Limb (tissue), 2 donors: ENCODE measurements at regions not wholly inside any gene's neighbourhood (a gene's known extent, or its start where the extent isn't known, plus 50 kb on each side); places are given as distances from the start of the nearest gene placed in this dataset.
"Not testable (repeated sequence)": the region's sequence is repeated elsewhere in the genome, so short reads cannot be mapped to it uniquely, and the experiment has no call there.

Experiments used
- DNase-seq, 2 donors: peaks; one replicate each; pipeline ENCODE4 v3.0.0-alpha.2; 2016; ENCODE audit errors: extremely low spot score in 2 of 2

DNA sequence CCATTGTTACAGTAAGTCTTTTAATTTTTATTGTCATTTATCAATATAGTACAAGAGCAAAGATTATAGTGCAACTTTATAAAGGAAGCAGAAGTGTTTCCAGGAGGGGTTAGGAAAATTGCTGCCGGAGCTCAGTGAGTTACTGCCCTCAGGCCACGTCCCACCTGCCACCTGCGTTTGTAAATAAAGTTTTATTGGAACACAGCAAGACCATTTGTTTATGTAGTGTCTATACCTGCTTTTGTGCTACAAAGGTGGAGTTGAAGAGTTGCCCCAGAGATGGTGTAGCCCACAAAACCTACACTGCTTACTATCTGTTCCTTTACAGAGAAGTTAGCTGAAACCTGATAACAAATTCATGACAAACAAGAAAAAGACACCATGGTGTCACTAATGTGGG is 437.8 kb upstream of the B3GAT1 start:
- no peak for DNase-seq

DNA sequence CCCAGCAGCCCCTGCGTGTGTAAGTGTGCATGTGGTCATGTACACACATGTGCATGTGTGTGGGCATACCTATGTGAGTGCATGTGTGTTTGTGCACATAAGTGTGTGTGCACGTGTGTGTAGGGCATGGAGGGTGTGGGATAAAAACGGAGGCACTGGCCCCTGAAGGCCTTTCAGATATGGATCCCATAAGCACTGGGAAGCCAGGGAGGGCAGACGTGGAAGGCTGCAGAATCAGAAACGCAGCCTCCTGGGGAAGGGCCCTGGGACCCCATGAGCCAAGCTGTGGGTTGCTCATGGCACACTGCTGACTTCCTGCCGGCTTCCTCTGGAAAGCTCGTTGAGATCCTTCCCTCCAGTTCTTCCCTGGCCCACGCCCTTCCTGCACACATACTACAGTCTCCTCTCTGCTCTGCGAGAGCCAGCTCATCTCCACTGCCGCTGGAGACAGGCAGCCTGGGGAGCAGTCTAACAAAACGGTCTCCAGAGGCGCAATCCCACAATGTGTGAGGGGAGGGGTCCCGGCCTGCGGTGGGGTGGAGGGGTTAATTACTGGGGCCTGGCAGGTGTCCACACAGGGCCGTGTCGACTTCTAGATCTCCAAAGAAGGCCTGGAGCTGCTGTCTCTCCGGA is 435.2 kb upstream of the B3GAT1 start:
- no peak for DNase-seq

- no peak for DNase-seq
These were observed 434.5 kb upstream of the B3GAT1 start for GRCh38 chr11:134846328-134847082.

DNA sequence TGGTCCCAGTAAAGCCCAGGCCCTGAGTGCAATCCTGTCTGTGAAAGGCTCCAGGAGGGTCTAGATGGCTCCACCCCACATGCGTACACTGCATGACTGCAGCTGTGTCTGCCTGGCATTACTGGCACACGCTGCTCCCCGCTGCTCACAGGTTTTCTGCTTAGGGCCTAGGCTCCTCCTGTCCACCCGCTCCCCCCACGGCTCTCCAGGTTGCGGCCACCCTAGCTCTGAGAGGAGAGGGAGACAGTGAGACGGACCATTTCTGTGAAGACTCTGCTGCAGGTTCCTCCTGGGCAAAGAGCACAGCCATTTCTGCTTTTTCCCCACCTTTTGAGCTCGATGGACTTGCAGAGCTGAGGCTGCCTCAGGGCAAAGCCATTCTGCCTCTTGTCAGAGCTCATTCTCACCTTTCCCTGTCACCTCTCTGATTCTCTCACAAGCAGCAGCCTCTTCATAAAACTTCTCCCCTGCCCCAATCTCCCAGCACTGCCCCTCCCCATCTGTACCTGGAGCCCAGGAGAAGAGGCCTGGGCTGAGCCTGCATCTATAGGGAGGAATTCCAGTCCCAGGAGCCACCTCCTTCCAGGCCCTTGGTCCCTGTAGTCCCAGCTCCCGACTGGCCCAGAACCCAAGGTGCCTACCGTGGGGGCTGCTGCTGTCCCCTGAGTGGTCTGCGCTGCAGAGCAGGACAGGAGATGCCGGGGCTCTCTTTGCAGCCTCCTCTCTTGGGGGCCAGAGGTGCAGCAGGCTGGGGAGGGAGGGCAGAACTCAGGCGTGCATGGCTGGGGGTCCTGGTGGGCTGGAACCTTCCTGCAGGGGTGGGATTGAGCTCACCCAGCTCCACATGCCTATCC is 433.7 kb upstream of the B3GAT1 start:
- DNase-seq: no peak

DNA sequence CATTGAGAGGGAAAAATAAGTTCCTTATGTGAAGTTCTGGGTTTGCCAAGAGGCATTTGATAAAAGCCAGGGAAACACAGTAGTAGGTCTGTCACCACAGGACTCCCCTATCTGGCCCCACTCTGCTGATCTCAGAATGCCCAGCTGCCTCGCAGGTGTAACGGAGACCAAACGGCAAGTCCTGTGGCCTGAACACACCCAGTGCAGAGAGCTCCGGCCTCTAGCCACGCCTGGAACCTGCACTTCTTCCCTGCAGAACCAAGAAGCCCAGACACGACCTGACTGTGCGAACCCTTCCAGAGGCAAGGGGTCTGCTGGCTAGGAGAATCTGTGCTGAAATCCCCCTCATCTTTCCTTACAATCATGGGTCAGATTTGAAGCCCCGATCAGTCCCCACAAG is 432.8 kb upstream of the B3GAT1 start:
- no peak for DNase-seq

- no peak for DNase-seq
These were observed 431.7 kb upstream of the B3GAT1 start for GRCh38 chr11:134843735-134844134.

DNA sequence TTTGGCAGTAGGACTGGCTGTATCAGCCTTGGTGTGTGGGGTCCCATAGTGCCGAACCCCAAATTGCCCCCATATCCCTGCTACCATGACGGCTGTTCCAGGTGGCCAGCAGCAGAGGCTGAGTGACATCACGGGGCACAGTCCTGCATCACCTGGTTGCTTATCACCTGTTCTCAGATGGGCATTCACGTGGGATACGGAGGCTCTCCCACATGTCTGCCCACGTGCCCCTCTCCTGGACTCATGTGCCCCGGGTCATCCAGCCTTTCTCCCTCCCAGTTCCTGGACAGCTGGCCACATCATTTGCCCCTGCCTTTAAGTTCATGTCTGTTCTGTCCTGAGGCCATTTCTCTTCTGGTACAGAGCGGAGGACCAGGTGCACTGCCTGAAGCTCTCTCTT is 431.0 kb upstream of the B3GAT1 start:
- DNase-seq: no peak

DNA sequence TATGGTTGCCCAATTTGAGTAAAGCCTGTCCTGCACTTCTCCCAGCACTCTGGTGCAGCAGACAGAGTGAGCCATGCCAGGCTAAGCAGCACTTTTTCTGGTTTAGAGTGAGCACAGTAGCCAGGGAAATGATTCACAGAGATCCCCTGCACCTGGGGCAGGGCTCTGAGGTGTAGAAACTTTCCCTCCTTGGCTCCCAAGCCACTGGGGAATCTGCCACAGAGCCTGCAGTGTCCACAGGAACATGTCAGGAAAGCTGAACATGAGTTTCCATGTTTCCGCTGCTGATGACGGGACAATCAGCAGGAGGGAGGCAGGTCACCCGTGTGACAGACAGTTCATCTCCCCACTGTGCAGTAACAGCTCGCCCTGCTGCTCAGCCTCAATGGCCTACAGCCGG is 429.9 kb upstream of the B3GAT1 start:
- no peak for DNase-seq

DNA sequence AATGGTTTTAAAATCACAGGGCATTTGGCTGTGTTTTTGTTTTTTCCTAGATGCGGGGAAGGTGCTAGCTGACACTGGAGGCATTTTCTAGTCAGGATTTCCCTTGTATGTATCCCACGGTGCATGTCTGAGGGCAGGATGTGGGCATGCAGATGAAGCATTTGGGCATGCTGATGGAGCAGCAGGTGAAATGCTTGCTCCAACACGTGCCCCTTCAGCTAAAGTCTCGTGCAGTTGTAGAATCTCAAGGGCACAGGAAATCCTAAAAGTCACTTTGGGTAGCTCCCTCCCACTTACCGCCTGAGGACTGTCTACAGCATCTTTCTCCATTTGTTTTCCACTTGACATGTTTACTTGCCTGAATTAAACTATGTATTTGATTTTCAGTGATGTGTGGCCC is 429.4 kb upstream of the B3GAT1 start:
- no peak for DNase-seq

GRCh38 chr11:134840945-134841344 is 428.9 kb upstream of the B3GAT1 start:
- no peak for DNase-seq

- not testable (repeated sequence) for DNase-seq
These were observed 428.1 kb upstream of the B3GAT1 start for GRCh38 chr11:134840165-134840564.

DNA sequence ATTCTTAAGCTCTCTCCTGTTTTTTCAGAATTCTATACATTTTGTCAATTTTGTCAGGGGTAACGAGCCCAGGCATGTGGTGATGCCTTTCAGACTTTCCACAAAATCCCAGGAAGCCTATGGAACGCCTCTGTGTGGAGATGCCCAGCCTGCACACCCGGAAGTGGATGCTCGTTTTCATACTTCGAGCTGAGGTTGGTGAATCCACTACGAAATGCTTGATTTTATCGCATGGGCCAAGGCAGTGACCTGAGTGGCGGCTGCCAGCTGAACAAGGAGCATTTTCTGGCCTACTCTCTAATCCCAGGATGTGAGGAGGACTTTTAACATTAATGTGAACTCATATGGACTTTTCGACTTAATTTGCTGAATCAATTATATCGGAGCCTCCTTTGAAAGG is 426.7 kb upstream of the B3GAT1 start:
- no peak for DNase-seq

DNA sequence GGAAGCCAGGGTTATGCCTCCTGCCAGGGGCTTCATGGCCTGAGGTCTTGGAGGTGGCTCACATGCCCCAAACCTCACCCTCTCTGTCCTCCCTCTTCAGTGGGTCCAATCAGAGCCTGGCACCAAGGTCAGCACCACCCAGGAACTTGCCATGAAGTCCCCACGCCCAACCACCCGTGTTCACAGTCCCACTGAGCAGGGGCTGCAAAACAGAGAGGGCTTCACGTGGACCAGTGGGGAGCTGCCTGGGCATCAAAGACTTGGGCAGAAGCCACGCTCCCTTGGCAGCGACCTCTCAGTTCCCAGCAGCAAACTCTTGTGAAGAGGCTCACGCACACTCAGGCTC is 425.8 kb upstream of the B3GAT1 start:
- DNase-seq: no peak

GRCh38 chr11:134837166-134837886 is 425.3 kb upstream of the B3GAT1 start:
- no peak for DNase-seq

DNA sequence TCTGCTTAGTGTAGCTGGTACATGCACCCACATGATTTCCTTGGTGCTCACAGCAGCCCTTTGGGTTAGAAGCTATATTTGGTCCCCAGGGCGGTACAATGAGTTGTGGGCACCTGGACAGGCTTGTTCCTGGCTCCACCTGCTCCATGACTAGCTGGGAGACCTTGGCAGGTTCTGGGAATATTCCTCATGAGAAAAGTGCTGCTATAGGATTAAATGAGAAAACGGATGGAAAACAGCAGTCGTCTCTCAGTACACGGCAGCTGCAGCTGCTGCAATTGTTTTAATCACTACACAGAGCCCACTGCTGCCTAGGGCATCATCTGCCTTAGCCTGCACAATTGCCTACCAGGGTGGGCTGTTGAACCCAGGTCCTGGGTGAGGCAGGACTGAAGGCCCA is 424.5 kb upstream of the B3GAT1 start:
- DNase-seq: no peak

GRCh38 chr11:134835561-134835960 is 423.5 kb upstream of the B3GAT1 start:
- DNase-seq: no peak

DNA sequence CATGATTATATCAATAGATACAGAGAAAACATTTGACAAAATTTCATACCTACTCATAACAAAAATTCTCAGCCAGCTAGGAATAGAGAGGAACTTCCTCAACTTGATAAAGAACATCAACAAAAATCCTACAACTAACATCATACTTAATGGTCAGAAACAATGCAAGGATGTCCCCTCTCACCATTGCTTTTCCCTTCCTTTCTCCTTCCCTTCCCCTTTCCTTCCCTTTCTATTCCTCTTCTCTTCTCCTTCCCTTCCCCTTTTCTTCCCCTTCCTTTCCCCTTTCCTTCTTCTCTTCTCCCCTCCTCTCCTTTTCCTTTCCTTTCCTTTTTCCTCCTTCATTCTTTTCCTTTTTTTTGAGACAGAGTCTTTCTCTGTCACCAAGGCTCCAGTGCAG is 418.3 kb upstream of the B3GAT1 start:
- no peak for DNase-seq

DNA sequence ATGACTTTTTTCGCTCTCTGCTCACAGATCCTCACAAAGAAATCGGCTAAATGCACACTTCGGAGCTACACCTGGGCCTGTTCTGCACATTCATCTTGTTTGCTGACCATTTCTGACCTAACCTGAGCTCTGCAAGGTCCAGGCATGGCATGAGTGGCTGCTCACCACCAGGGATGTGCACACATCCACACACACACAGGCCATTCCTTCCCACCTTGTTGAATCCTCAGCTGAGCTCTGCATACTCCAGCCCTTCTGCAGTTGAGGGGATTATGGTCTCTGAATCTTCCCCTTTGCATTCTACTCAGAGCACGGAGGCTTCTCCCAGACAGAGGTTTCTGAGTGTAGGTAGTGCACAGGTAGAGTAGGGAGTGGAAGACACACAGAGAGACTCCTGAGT is 411.9 kb upstream of the B3GAT1 start:
- DNase-seq: no peak

DNA sequence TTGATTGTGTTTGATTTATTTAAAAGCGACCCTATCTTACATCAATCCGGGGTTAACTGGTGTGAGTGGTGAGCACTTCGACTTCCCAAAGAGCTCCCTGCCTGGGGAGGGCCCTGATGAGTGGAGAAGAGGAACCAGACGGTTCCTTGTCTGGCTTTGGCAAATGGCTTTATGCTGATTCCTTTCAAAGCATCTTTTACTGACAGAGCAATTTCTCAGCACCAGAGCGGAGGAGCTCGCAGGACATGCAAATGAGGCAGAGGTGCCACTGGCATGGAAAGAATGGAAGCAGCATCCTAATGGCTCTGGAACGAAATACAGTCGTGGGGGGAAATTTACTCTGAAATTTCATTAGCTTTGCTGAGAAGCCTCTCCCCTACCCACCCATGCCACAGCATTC is 410.9 kb upstream of the B3GAT1 start:
- DNase-seq: no peak

- DNase-seq: no peak
These were observed 409.4 kb upstream of the B3GAT1 start for GRCh38 chr11:134821422-134821821.

DNA sequence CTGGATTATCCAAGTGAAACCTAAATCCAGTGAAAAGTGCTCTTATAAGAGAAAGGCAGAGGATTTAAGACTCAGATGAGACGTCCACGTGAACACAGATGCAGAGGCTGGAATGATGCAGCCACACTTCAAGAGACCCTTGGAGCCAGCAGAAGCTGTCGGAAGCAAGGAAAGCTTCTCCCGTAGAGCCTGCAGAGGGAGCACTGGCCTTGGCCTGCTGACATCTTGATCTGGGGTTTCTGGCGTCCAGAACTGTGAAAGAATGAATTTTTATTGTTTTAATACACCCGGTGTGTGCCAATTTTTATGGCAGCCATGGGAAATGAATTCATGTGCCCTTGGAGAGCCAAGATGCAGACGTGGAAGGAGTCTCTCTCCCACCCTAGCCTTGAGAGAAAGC is 407.0 kb upstream of the B3GAT1 start:
- peak in 1 of 2 donors; percentile 36 for DNase-seq

GRCh38 chr11:134818516-134818915 is 406.5 kb upstream of the B3GAT1 start:
- DNase-seq: no peak
